GM06990 (cell line): ENCODE measurements at regions not wholly inside any gene's neighbourhood (a gene's known extent, or its start where the extent isn't known, plus 50 kb on each side); places are given as distances from the start of the nearest gene placed in this dataset.

Experiments
- DNase-seq: peaks from one replicate; pipeline ENCODE4 v3.0.0-alpha.2; 2011; ENCODE audit not compliant: insufficient read length; ENCODE audit errors: extremely low read depth
- H3K27me3 ChIP-seq: replicated peaks from 2 replicates; pipeline ENCODE4 v1.6.0; 2011; ENCODE audit warnings: low read length; ENCODE audit not compliant: control insufficient read depth, insufficient read depth
- H3K36me3 ChIP-seq: 2 replicates; pipeline ENCODE4 v1.5.1; 2011; ENCODE audit warnings: low read length; ENCODE audit not compliant: control insufficient read depth, insufficient read depth
- H3K4me3 ChIP-seq: replicated peaks from 2 replicates; pipeline ENCODE4 v1.5.1; 2011; ENCODE audit warnings: low read depth, mild to moderate bottlenecking, control low read depth, low read length
- CTCF ChIP-seq: IDR thresholded peaks from 2 replicates; pipeline ENCODE4 v1.5.1; 2011; ENCODE audit warnings: low read length, control low read depth, mild to moderate bottlenecking, inconsistent platforms; ENCODE audit not compliant: insufficient read depth, poor library complexity, severe bottlenecking

DNA sequence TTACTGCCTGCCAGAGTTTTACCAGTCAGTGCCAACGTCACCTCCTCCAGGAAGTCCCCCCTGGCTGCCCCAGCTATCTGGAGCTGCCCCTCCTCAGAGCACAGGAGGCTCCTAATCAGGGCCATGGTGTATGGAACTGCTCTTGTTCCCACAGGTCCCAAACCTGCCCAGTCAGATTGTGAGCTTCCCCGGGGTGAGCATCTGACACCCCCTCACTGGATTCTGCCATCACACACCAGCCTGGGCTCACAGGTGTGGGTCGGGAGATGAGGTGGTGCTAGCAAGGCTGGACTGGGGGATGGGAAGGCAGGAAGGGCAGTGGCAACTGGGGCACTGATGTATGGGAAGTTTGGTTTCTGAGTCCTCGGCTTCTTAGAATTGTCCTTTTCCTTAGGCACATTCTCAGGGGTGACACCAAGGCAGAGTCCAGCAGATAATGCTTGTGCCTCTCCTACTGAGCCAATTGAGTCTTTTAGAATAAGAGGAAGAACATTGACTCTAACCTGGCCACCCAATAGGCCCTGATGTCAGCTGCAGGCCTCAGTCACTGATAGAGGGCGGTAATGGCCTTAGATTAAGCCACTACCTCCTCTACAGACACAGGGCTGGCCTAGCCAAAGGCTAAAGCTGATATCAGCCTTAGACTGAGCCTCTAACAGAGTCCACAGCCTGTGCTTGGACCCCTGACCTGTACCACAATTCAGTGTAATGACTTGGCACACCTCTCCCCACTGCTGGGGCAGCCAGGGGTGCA lies 107.9 kb downstream of the WSCD1 start:
- H3K36me3 ChIP-seq: no peaks in the 10 kb centered on the region
- H3K27me3 ChIP-seq: no peaks in the 10 kb centered on the region; the same call in 1 of the 2 replicates
- no peak for TF ChIP-seq CTCF
- no peak for DNase-seq
- H3K4me3 ChIP-seq: no peak overlapping the region
